ENCODE measurements at regions not wholly inside any gene's neighbourhood (a gene's known extent, or its start where the extent isn't known, plus 50 kb on each side); places are given as distances from the start of the nearest gene placed in this dataset.
"Not testable (repeated sequence)": the region's sequence is repeated elsewhere in the genome, so short reads cannot be mapped to it uniquely, and the experiment has no call there.

GRCh38 chr5:34416501-34417008 is 239.6 kb upstream of the RAI14 start:
- Histone ChIP-seq H3K4me3 (no peak overlapping the region), H3K36me3 (no peaks in the 10 kb centered on the region), H3K9me3 (no peaks in the 10 kb centered on the region), H3K27me3 (no peaks in the 10 kb centered on the region), H3K27ac (no peak overlapping the region), H3K4me1 (ENCODE audit: insufficient read depth) (no peaks in the 10 kb centered on the region)
- TF ChIP-seq POLR2A (IDR thresholded peaks at IDR 0.05), result no peak
- no peak for TF ChIP-seq CTCF (IDR thresholded peaks at IDR 0.05)
- no peak for TF ChIP-seq EP300 (IDR thresholded peaks at IDR 0.05)
- no peak for DNase-seq
- intact Hi-C loops (cut with DNase I), result no loop called here

- WGBS, 3 donors, result 54 to 67% (median 66%) methylated on average over 2 of the region's 2 CpGs
- H3K9me3 ChIP-seq; H3K4me1 ChIP-seq (ENCODE audit: insufficient read depth); DNase-seq; intact Hi-C loops (cut with DNase I); H3K27me3 ChIP-seq; H3K36me3 ChIP-seq; H3K4me3 ChIP-seq; H3K27ac ChIP-seq: not testable (repeated sequence)
These were observed 235.9 kb upstream of the RAI14 start for GRCh38 chr5:34420191-34420590.

GRCh38 chr5:34436761-34437501 is 219.2 kb upstream of the RAI14 start:
- H3K27ac ChIP-seq, result no peak overlapping the region
- no peak overlapping the region for H3K4me3 ChIP-seq
- WGBS, 3 donors, result 68 to 72% (median 69%) methylated on average over 4 of the region's 4 CpGs
- H3K27me3 ChIP-seq, result no peaks in the 10 kb centered on the region
- no peak for TF ChIP-seq CTCF (IDR thresholded peaks at IDR 0.05)
- TF ChIP-seq POLR2A (IDR thresholded peaks at IDR 0.05), result no peak
- TF ChIP-seq EP300 (IDR thresholded peaks at IDR 0.05), result no peak
- H3K4me1 ChIP-seq (ENCODE audit: insufficient read depth), result no peaks in the 10 kb centered on the region
- DNase-seq, result no peak
- H3K36me3 ChIP-seq, result no peaks in the 10 kb centered on the region
- no peaks in the 10 kb centered on the region for H3K9me3 ChIP-seq
- intact Hi-C loops (cut with DNase I), result no loop called here

GRCh38 chr5:34439601-34440000 is 216.5 kb upstream of the RAI14 start:
- intact Hi-C loops (cut with DNase I), result no loop called here
- DNase-seq, result no peak
- H3K9me3 ChIP-seq, result no peaks in the 10 kb centered on the region
- no peaks in the 10 kb centered on the region for H3K36me3 ChIP-seq
- WGBS, 3 donors, result 53 to 64% (median 60%) methylated on average over 7 of the region's 7 CpGs
- H3K4me3 ChIP-seq, result no peak overlapping the region
- H3K27ac ChIP-seq, result no peak overlapping the region
- no peaks in the 10 kb centered on the region for H3K4me1 ChIP-seq (ENCODE audit: insufficient read depth)
- TF ChIP-seq EP300 (IDR thresholded peaks at IDR 0.05), result no peak
- no peak for TF ChIP-seq CTCF (IDR thresholded peaks at IDR 0.05)
- no peak for TF ChIP-seq POLR2A (IDR thresholded peaks at IDR 0.05)
- H3K27me3 ChIP-seq, result no peaks in the 10 kb centered on the region

GRCh38 chr5:34441767-34442166 is 214.4 kb upstream of the RAI14 start:
- WGBS, 3 donors, result 91 to 96% (median 92%) methylated on average over 1 of the region's 1 CpG
- H3K4me3 ChIP-seq; H3K9me3 ChIP-seq; DNase-seq; H3K36me3 ChIP-seq; H3K27ac ChIP-seq; intact Hi-C loops (cut with DNase I); H3K27me3 ChIP-seq; H3K4me1 ChIP-seq (ENCODE audit: insufficient read depth): not testable (repeated sequence)

Measured in ovary (tissue), 7 donors.